ENCODE measurements at regions not wholly inside any gene's neighbourhood (a gene's known extent, or its start where the extent isn't known, plus 50 kb on each side); places are given as distances from the start of the nearest gene placed in this dataset.

GRCh38 chr10:88097536-88097935, 234.1 kb downstream of the PTEN start:
- Histone ChIP-seq H3K27ac (ENCODE audit: low read depth in 2 of 2, low read length in 2 of 2) (no peak overlapping the region), H3K27me3 (ENCODE audit: control insufficient read depth, insufficient read depth, low read length) (no peaks in the 10 kb centered on the region), H3K9ac (ENCODE audit: low read length in 3 of 3) (no peak overlapping the region), H3K4me1 (ENCODE audit: control insufficient read depth in 2 of 3, insufficient read depth in 2 of 3, low read depth in 1 of 3, low read length in 3 of 3) (peaks cover 0 to 6% (median 0%) of the 10 kb centered on the region in 3 donors), H3K4me3 (ENCODE audit: low read length in 3 of 3) (no peak overlapping the region), H3K36me3 (ENCODE audit: control insufficient read depth in 2 of 3, insufficient read depth in 3 of 3, low read length in 3 of 3) (no peaks in the 10 kb centered on the region), H3K9me3 (ENCODE audit: control insufficient read depth in 2 of 3, insufficient read depth in 1 of 3, low read length in 3 of 3) (no peaks in the 10 kb centered on the region)
- no peak for FAIRE-seq
- TF ChIP-seq, protein P1, sequence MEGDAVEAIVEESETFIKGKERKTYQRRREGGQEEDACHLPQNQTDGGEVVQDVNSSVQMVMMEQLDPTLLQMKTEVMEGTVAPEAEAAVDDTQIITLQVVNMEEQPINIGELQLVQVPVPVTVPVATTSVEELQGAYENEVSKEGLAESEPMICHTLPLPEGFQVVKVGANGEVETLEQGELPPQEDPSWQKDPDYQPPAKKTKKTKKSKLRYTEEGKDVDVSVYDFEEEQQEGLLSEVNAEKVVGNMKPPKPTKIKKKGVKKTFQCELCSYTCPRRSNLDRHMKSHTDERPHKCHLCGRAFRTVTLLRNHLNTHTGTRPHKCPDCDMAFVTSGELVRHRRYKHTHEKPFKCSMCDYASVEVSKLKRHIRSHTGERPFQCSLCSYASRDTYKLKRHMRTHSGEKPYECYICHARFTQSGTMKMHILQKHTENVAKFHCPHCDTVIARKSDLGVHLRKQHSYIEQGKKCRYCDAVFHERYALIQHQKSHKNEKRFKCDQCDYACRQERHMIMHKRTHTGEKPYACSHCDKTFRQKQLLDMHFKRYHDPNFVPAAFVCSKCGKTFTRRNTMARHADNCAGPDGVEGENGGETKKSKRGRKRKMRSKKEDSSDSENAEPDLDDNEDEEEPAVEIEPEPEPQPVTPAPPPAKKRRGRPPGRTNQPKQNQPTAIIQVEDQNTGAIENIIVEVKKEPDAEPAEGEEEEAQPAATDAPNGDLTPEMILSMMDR (IDR thresholded peaks at IDR 0.05; ENCODE audit: borderline replicate concordance, extremely low read depth, insufficient read depth): no peak
- DNase-seq: no peak
- intact Hi-C loops (cut with DNase I): no loop called here

DNA sequence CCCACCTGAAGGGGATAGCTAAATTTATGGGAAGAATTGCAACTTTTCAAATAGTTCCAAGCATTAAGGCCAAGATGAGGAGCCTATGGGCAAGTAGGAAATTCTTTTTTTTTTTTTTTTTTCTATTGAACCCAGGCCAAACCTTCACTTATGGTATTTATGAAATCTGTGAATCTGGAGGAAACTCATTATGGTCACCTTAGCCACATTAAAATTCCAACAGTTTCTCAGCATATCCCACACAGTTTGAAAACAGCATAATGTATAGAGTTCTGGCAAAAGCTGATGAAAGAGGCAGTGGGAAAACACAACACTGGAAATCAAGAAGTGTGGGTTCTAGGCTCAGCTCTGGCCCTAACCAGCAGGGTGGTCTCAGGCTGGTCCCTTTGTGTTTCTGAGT, 236.9 kb downstream of the PTEN start:
- no peak overlapping the region for H3K4me3 ChIP-seq (ENCODE audit: low read length in 3 of 3)
- no peaks in the 10 kb centered on the region for H3K4me1 ChIP-seq (ENCODE audit: control insufficient read depth in 2 of 3, insufficient read depth in 2 of 3, low read depth in 1 of 3, low read length in 3 of 3)
- intact Hi-C loops (cut with DNase I): no loop called here
- H3K27ac ChIP-seq (ENCODE audit: low read depth in 2 of 2, low read length in 2 of 2): no peak overlapping the region
- TF ChIP-seq, protein P1 (IDR thresholded peaks at IDR 0.05; ENCODE audit: borderline replicate concordance, extremely low read depth, insufficient read depth): no peak
- DNase-seq (no peak), FAIRE-seq (no peak)
- no peak overlapping the region for H3K9ac ChIP-seq (ENCODE audit: low read length in 3 of 3)
- H3K27me3 ChIP-seq (ENCODE audit: control insufficient read depth, insufficient read depth, low read length): no peaks in the 10 kb centered on the region
- no peaks in the 10 kb centered on the region for H3K9me3 ChIP-seq (ENCODE audit: control insufficient read depth in 2 of 3, insufficient read depth in 1 of 3, low read length in 3 of 3)
- H3K36me3 ChIP-seq (ENCODE audit: control insufficient read depth in 2 of 3, insufficient read depth in 3 of 3, low read length in 3 of 3): no peaks in the 10 kb centered on the region

- DNase-seq: no peak
These were observed 238.2 kb downstream of the PTEN start for GRCh38 chr10:88101666-88102065.

More at GRCh38 chr10:88101666-88102065, 238.2 kb downstream of the PTEN start:
- Histone ChIP-seq H3K27me3 (ENCODE audit: control insufficient read depth, insufficient read depth, low read length) (no peaks in the 10 kb centered on the region), H3K4me3 (ENCODE audit: low read length in 3 of 3) (no peak overlapping the region), H3K27ac (ENCODE audit: low read depth in 2 of 2, low read length in 2 of 2) (no peak overlapping the region), H3K36me3 (ENCODE audit: control insufficient read depth in 2 of 3, insufficient read depth in 3 of 3, low read length in 3 of 3) (no peaks in the 10 kb centered on the region), H3K4me1 (ENCODE audit: control insufficient read depth in 2 of 3, insufficient read depth in 2 of 3, low read depth in 1 of 3, low read length in 3 of 3) (no peaks in the 10 kb centered on the region), H3K9me3 (ENCODE audit: control insufficient read depth in 2 of 3, insufficient read depth in 1 of 3, low read length in 3 of 3) (no peaks in the 10 kb centered on the region), H3K9ac (ENCODE audit: low read length in 3 of 3) (no peak overlapping the region)
- TF ChIP-seq, protein P1 (IDR thresholded peaks at IDR 0.05; ENCODE audit: borderline replicate concordance, extremely low read depth, insufficient read depth): no peak
- intact Hi-C loops (cut with DNase I): no loop called here
- FAIRE-seq: no peak

All from kidney (tissue), 13 donors.